ENCODE measurements at regions not wholly inside any gene's neighbourhood (a gene's known extent, or its start where the extent isn't known, plus 50 kb on each side); places are given as distances from the start of the nearest gene placed in this dataset.

- H3K9ac ChIP-seq (ENCODE audit: low read length): no peak overlapping the region
- H4K91ac ChIP-seq (ENCODE audit: low read depth, low read length): no peak overlapping the region
- H3K27me3 ChIP-seq (ENCODE audit: insufficient read depth, low read length): no peaks in the 10 kb centered on the region
- no CpG with 5 or more reads among the region's 7 CpGs for WGBS (ENCODE audit: extremely low coverage, insufficient coverage, insufficient read length)
- no peaks in the 10 kb centered on the region for H3K36me3 ChIP-seq (ENCODE audit: control insufficient read depth in 1 of 2, insufficient read depth in 2 of 2, low read length in 2 of 2)
- H4K12ac ChIP-seq (ENCODE audit: low read depth, low read length): no peak overlapping the region
- no peak overlapping the region for H3K23ac ChIP-seq (ENCODE audit: low read length)
- no peaks in the 10 kb centered on the region for H3K79me2 ChIP-seq (ENCODE audit: control insufficient read depth, insufficient read depth, low read length, poor library complexity)
- H3K14ac ChIP-seq (ENCODE audit: low read length): no peak overlapping the region
- peaks cover 0 to 2% of the 10 kb centered on the region in 2 experiments for H3K4me1 ChIP-seq (ENCODE audit: control insufficient read depth in 1 of 2, insufficient read depth in 2 of 2, low read length in 2 of 2)
- H2BK120ac ChIP-seq (ENCODE audit: insufficient read depth, low read length, poor library complexity): no peak overlapping the region
- H3K79me1 ChIP-seq (ENCODE audit: low read length): no peaks in the 10 kb centered on the region
- H3K4me2 ChIP-seq (ENCODE audit: low read length): no peak overlapping the region
- no peak overlapping the region for H3K18ac ChIP-seq (ENCODE audit: low read length)
- no peak overlapping the region for H3K4ac ChIP-seq (ENCODE audit: low read depth, low read length)
- DNase-seq: peak; percentile 38 to 80
- H2BK5ac ChIP-seq (ENCODE audit: low read depth, low read length, poor library complexity): no peak overlapping the region
- no peak overlapping the region for H4K8ac ChIP-seq (ENCODE audit: low read depth, low read length)
- H3K27ac ChIP-seq (ENCODE audit: low read depth, low read length): no peak overlapping the region
- H2AK5ac ChIP-seq (ENCODE audit: low read length): no peak overlapping the region
- H2BK12ac ChIP-seq (ENCODE audit: low read length): no peak overlapping the region
- no peak overlapping the region for H2AFZ ChIP-seq (ENCODE audit: insufficient read depth, low read length, poor library complexity)
- H3K9me3 ChIP-seq (ENCODE audit: insufficient read depth, low read depth, low read length): no peaks in the 10 kb centered on the region
- no peak overlapping the region for H3K4me3 ChIP-seq (ENCODE audit: low read depth, low read length)
These were observed 256.7 kb upstream of the CAMK1G start for GRCh38 chr1:209326831-209327230.

GRCh38 chr1:209328196-209328595 lies 255.3 kb upstream of the CAMK1G start:
- Histone ChIP-seq H2AK5ac (ENCODE audit: low read length) (no peak overlapping the region), H3K4me2 (ENCODE audit: low read length) (no peak overlapping the region), H2AFZ (ENCODE audit: insufficient read depth, low read length, poor library complexity) (no peak overlapping the region), H4K91ac (ENCODE audit: low read depth, low read length) (no peak overlapping the region), H3K4me1 (ENCODE audit: control insufficient read depth in 1 of 2, insufficient read depth in 2 of 2, low read length in 2 of 2) (peaks cover 0 to 2% of the 10 kb centered on the region in 2 experiments), H3K79me1 (ENCODE audit: low read length) (no peaks in the 10 kb centered on the region), H3K4ac (ENCODE audit: low read depth, low read length) (no peak overlapping the region), H2BK12ac (ENCODE audit: low read length) (no peak overlapping the region), H3K27me3 (ENCODE audit: insufficient read depth, low read length) (no peaks in the 10 kb centered on the region), H3K4me3 (ENCODE audit: low read depth, low read length) (no peak overlapping the region), H3K27ac (ENCODE audit: low read depth, low read length) (no peak overlapping the region), H3K23ac (ENCODE audit: low read length) (no peak overlapping the region), H3K36me3 (ENCODE audit: control insufficient read depth in 1 of 2, insufficient read depth in 2 of 2, low read length in 2 of 2) (no peaks in the 10 kb centered on the region), H4K12ac (ENCODE audit: low read depth, low read length) (no peak overlapping the region), H2BK5ac (ENCODE audit: low read depth, low read length, poor library complexity) (no peak overlapping the region), H3K18ac (ENCODE audit: low read length) (no peak overlapping the region), H3K9me3 (ENCODE audit: insufficient read depth, low read depth, low read length) (no peaks in the 10 kb centered on the region), H2BK120ac (ENCODE audit: insufficient read depth, low read length, poor library complexity) (no peak overlapping the region), H3K9ac (ENCODE audit: low read length) (peak overlapping the region; percentile 36), H3K79me2 (ENCODE audit: control insufficient read depth, insufficient read depth, low read length, poor library complexity) (no peaks in the 10 kb centered on the region), H3K14ac (ENCODE audit: low read length) (no peak overlapping the region), H4K8ac (ENCODE audit: low read depth, low read length) (no peak overlapping the region)
- no peak for DNase-seq
- no CpG with 5 or more reads among the region's 4 CpGs for WGBS (ENCODE audit: extremely low coverage, insufficient coverage, insufficient read length)

- Histone ChIP-seq H3K36me3 (ENCODE audit: control insufficient read depth in 1 of 2, insufficient read depth in 2 of 2, low read length in 2 of 2) (no peaks in the 10 kb centered on the region), H2BK12ac (ENCODE audit: low read length) (no peak overlapping the region), H2BK120ac (ENCODE audit: insufficient read depth, low read length, poor library complexity) (no peak overlapping the region), H3K79me2 (ENCODE audit: control insufficient read depth, insufficient read depth, low read length, poor library complexity) (no peaks in the 10 kb centered on the region), H4K8ac (ENCODE audit: low read depth, low read length) (no peak overlapping the region), H2AK5ac (ENCODE audit: low read length) (no peak overlapping the region), H3K79me1 (ENCODE audit: low read length) (no peaks in the 10 kb centered on the region), H3K27me3 (ENCODE audit: insufficient read depth, low read length) (no peaks in the 10 kb centered on the region), H3K27ac (ENCODE audit: low read depth, low read length) (no peak overlapping the region), H3K9me3 (ENCODE audit: insufficient read depth, low read depth, low read length) (no peaks in the 10 kb centered on the region), H4K91ac (ENCODE audit: low read depth, low read length) (no peak overlapping the region), H3K9ac (ENCODE audit: low read length) (no peak overlapping the region), H3K4me2 (ENCODE audit: low read length) (no peak overlapping the region), H4K12ac (ENCODE audit: low read depth, low read length) (no peak overlapping the region), H2AFZ (ENCODE audit: insufficient read depth, low read length, poor library complexity) (no peak overlapping the region), H3K14ac (ENCODE audit: low read length) (no peak overlapping the region), H3K4me3 (ENCODE audit: low read depth, low read length) (no peak overlapping the region), H3K18ac (ENCODE audit: low read length) (no peak overlapping the region), H3K4me1 (ENCODE audit: control insufficient read depth in 1 of 2, insufficient read depth in 2 of 2, low read length in 2 of 2) (no peaks in the 10 kb centered on the region), H3K4ac (ENCODE audit: low read depth, low read length) (no peak overlapping the region), H2BK5ac (ENCODE audit: low read depth, low read length, poor library complexity) (no peak overlapping the region), H3K23ac (ENCODE audit: low read length) (no peak overlapping the region)
- WGBS (ENCODE audit: extremely low coverage, insufficient coverage, insufficient read length): no CpG with 5 or more reads among the region's 2 CpGs
- DNase-seq: peak; percentile 58 to 79
These were observed 248.3 kb upstream of the CAMK1G start for GRCh38 chr1:209335178-209335577.

GRCh38 chr1:209341146-209341545 lies 242.4 kb upstream of the CAMK1G start:
- Histone ChIP-seq H3K27me3 (ENCODE audit: insufficient read depth, low read length) (no peaks in the 10 kb centered on the region), H3K18ac (ENCODE audit: low read length) (no peak overlapping the region), H3K4ac (ENCODE audit: low read depth, low read length) (no peak overlapping the region), H3K14ac (ENCODE audit: low read length) (no peak overlapping the region), H3K9me3 (ENCODE audit: insufficient read depth, low read depth, low read length) (no peaks in the 10 kb centered on the region), H3K4me1 (ENCODE audit: control insufficient read depth in 1 of 2, insufficient read depth in 2 of 2, low read length in 2 of 2) (peaks cover 5% of the 10 kb centered on the region in 2 experiments), H3K4me2 (ENCODE audit: low read length) (no peak overlapping the region), H4K91ac (ENCODE audit: low read depth, low read length) (no peak overlapping the region), H3K23ac (ENCODE audit: low read length) (no peak overlapping the region), H3K79me1 (ENCODE audit: low read length) (no peaks in the 10 kb centered on the region), H2AK5ac (ENCODE audit: low read length) (no peak overlapping the region), H3K9ac (ENCODE audit: low read length) (no peak overlapping the region), H3K36me3 (ENCODE audit: control insufficient read depth in 1 of 2, insufficient read depth in 2 of 2, low read length in 2 of 2) (no peaks in the 10 kb centered on the region), H3K4me3 (ENCODE audit: low read depth, low read length) (no peak overlapping the region), H4K8ac (ENCODE audit: low read depth, low read length) (no peak overlapping the region), H3K27ac (ENCODE audit: low read depth, low read length) (no peak overlapping the region), H2BK5ac (ENCODE audit: low read depth, low read length, poor library complexity) (no peak overlapping the region), H2BK12ac (ENCODE audit: low read length) (no peak overlapping the region), H2BK120ac (ENCODE audit: insufficient read depth, low read length, poor library complexity) (no peak overlapping the region), H4K12ac (ENCODE audit: low read depth, low read length) (no peak overlapping the region), H3K79me2 (ENCODE audit: control insufficient read depth, insufficient read depth, low read length, poor library complexity) (no peaks in the 10 kb centered on the region), H2AFZ (ENCODE audit: insufficient read depth, low read length, poor library complexity) (no peak overlapping the region)
- no CpG with 5 or more reads among the region's 4 CpGs for WGBS (ENCODE audit: extremely low coverage, insufficient coverage, insufficient read length)
- no peak for DNase-seq
